ENCODE measurements at regions not wholly inside any gene's neighbourhood (a gene's known extent, or its start where the extent isn't known, plus 50 kb on each side); places are given as distances from the start of the nearest gene placed in this dataset.

- TF ChIP-seq, protein P1, sequence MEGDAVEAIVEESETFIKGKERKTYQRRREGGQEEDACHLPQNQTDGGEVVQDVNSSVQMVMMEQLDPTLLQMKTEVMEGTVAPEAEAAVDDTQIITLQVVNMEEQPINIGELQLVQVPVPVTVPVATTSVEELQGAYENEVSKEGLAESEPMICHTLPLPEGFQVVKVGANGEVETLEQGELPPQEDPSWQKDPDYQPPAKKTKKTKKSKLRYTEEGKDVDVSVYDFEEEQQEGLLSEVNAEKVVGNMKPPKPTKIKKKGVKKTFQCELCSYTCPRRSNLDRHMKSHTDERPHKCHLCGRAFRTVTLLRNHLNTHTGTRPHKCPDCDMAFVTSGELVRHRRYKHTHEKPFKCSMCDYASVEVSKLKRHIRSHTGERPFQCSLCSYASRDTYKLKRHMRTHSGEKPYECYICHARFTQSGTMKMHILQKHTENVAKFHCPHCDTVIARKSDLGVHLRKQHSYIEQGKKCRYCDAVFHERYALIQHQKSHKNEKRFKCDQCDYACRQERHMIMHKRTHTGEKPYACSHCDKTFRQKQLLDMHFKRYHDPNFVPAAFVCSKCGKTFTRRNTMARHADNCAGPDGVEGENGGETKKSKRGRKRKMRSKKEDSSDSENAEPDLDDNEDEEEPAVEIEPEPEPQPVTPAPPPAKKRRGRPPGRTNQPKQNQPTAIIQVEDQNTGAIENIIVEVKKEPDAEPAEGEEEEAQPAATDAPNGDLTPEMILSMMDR (IDR thresholded peaks at IDR 0.05; ENCODE audit: low read depth, low read length, poor library complexity, severe bottlenecking): no peak
- TF ChIP-seq EZH2phosphoT487 (IDR thresholded peaks at IDR 0.05; ENCODE audit: borderline replicate concordance, low read length): no peak
Observed at GRCh38 chr4:125511715-125512114, 197.0 kb downstream of the FAT4 start.
